Mammary epithelial cell (primary cell): ENCODE measurements at regions not wholly inside any gene's neighbourhood (a gene's known extent, or its start where the extent isn't known, plus 50 kb on each side); places are given as distances from the start of the nearest gene placed in this dataset.

Experiments
- CTCF ChIP-seq, 2 donors: IDR thresholded peaks in 1 of 2; conservative IDR thresholded peaks in 1 of 2; 2 replicates each; pipeline ENCODE4 v1.5.1; 2011 to 2012; ENCODE audit warnings: inconsistent platforms in 2 of 2, low read length in 2 of 2, mild to moderate bottlenecking in 2 of 2, control low read depth in 1 of 2, low read depth in 1 of 2; ENCODE audit not compliant: insufficient read depth in 1 of 2; ENCODE audit errors: extremely low read depth in 1 of 2
- EZH2 ChIP-seq: IDR thresholded peaks from 2 replicates; pipeline ENCODE4 v1.6.1; 2012; ENCODE audit warnings: low read length, inconsistent platforms, borderline replicate concordance

GRCh38 chr2:8595428-8595805 is 86.4 kb upstream of the ID2 start:
- TF ChIP-seq CTCF (conservative IDR thresholded peaks at IDR 0.05 in 1 of 2, IDR thresholded peaks at IDR 0.05 in 1 of 2; ENCODE audit: extremely low read depth in 1 of 2, insufficient read depth in 1 of 2, low read depth in 1 of 2, low read length in 2 of 2) (no peak), EZH2 (no peak)
